WTC11 (cell line): ENCODE measurements at regions not wholly inside any gene's neighbourhood (a gene's known extent, or its start where the extent isn't known, plus 50 kb on each side); places are given as distances from the start of the nearest gene placed in this dataset.

ENCODE experiments used
- NFYB ChIP-seq: sonication (generic); formaldehyde crosslinking; conservative IDR thresholded peaks from 2 replicates; pipeline ENCODE4 v1.8.0; 2022; ENCODE audit warnings: low read depth, missing genetic modification reagents
- SMAD3 ChIP-seq: sonication (generic); formaldehyde crosslinking; IDR thresholded peaks from 2 replicates; pipeline ENCODE4 v1.8.0; 2022; ENCODE audit warnings: missing genetic modification reagents, mild to moderate bottlenecking, borderline replicate concordance
- TF ChIP-seq, protein P1 (sequence below): fragments of 200-600 bp; IDR thresholded peaks from 2 replicates; pipeline ENCODE4 v1.8.0; 2022; ENCODE audit warnings: antibody characterized with exemption
- TF ChIP-seq, protein P2 (sequence below): sonication (generic); formaldehyde crosslinking; IDR thresholded peaks from 2 replicates; pipeline ENCODE4 v1.8.0; 2023; ENCODE audit warnings: missing genetic modification reagents
- TF ChIP-seq, protein P3 (sequence below): sonication (generic); formaldehyde crosslinking; conservative IDR thresholded peaks from 2 replicates; pipeline ENCODE4 v1.8.1; 2022; ENCODE audit warnings: mild to moderate bottlenecking, missing genetic modification reagents

DNA sequence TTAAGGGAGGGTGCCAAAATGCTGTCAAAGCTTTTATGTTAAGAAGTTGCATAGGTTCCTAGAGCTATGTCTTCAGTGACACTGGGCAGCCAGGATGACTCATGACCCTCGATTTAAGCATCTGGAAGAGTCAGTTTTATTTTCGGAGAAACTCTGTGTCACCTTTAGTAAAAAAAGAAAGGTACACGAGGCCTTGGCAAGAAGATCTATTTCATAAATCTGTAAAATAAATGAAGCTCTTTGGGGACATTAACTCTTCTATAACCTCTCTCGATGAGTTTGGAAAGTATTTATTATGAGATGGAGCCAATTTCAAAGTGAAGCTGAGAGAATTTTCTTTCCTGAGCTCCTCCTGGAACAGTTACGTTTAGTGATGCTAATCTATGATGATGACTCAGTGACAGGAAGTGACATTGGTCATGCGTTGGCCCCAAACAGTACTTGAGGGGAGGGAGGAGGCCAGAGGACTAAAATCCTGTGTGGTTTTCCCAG lies 156.5 kb downstream of the HLX start:
- TF ChIP-seq, protein P1, sequence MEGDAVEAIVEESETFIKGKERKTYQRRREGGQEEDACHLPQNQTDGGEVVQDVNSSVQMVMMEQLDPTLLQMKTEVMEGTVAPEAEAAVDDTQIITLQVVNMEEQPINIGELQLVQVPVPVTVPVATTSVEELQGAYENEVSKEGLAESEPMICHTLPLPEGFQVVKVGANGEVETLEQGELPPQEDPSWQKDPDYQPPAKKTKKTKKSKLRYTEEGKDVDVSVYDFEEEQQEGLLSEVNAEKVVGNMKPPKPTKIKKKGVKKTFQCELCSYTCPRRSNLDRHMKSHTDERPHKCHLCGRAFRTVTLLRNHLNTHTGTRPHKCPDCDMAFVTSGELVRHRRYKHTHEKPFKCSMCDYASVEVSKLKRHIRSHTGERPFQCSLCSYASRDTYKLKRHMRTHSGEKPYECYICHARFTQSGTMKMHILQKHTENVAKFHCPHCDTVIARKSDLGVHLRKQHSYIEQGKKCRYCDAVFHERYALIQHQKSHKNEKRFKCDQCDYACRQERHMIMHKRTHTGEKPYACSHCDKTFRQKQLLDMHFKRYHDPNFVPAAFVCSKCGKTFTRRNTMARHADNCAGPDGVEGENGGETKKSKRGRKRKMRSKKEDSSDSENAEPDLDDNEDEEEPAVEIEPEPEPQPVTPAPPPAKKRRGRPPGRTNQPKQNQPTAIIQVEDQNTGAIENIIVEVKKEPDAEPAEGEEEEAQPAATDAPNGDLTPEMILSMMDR: no peak
- no peak for TF ChIP-seq SMAD3 (CRISPR knock-in tag)
- TF ChIP-seq, protein P2, sequence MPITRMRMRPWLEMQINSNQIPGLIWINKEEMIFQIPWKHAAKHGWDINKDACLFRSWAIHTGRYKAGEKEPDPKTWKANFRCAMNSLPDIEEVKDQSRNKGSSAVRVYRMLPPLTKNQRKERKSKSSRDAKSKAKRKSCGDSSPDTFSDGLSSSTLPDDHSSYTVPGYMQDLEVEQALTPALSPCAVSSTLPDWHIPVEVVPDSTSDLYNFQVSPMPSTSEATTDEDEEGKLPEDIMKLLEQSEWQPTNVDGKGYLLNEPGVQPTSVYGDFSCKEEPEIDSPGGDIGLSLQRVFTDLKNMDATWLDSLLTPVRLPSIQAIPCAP (CRISPR knock-in tag): no peak
- no peak for TF ChIP-seq NFYB
- TF ChIP-seq, protein P3, sequence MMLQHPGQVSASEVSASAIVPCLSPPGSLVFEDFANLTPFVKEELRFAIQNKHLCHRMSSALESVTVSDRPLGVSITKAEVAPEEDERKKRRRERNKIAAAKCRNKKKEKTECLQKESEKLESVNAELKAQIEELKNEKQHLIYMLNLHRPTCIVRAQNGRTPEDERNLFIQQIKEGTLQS (CRISPR knock-in tag): no peak
